Effector CD8-positive, alpha-beta T cell (primary cell): ENCODE measurements at regions not wholly inside any gene's neighbourhood (a gene's known extent, or its start where the extent isn't known, plus 50 kb on each side); places are given as distances from the start of the nearest gene placed in this dataset.
"Not testable (repeated sequence)": the region's sequence is repeated elsewhere in the genome, so short reads cannot be mapped to it uniquely, and the experiment has no call there.

Experiments
- DNase-seq: peaks from one replicate; lab custom pipeline; 2025; lab: John Stamatoyannopoulos, UW

- DNase-seq = no peak
Observed at GRCh38 chr16:87096746-87097333, 220.4 kb downstream of the C16orf95 start.

GRCh38 chr16:87098361-87098760 lies 218.8 kb downstream of the C16orf95 start:
- DNase-seq = no peak

GRCh38 chr16:87098976-87099720 lies 218.0 kb downstream of the C16orf95 start:
- no peak for DNase-seq

DNA sequence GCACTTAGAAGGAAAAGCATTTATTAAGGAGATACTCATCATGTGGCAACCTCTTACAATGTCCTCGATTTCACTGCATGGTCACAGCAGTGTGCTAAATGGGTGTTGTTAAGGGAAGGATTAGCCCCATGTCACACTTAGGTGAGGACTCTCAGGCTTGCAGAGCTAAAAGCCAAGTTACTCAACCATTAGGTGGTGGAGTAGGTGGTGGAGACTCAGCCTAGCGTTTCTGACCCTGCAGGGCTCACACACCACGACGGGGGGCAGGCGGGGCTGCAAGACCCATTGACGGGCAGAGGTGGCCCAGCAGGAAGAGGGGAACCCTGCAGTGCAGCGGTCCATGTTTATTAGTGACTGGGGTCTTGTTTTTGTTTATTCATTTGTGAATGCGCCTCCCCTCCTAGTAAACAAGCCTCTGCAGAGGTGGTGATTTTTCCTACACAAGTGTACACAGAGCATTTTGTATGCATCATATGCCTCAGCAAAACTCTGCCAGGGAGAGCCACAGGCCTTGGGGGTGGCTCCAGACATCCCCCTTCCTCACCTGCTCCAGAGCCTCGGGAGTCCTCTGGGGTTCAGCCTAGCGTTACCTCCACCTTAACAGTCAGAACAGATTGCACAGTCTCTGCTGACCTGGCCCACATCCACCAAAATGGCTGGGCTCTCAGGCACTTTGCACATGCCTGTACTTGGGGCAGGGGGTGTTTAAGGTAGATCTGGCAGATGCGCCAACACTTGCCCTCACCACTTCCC lies 216.7 kb downstream of the C16orf95 start:
- no peak for DNase-seq

- DNase-seq = no peak
Observed at GRCh38 chr16:87101903-87102302, 215.3 kb downstream of the C16orf95 start.

DNA sequence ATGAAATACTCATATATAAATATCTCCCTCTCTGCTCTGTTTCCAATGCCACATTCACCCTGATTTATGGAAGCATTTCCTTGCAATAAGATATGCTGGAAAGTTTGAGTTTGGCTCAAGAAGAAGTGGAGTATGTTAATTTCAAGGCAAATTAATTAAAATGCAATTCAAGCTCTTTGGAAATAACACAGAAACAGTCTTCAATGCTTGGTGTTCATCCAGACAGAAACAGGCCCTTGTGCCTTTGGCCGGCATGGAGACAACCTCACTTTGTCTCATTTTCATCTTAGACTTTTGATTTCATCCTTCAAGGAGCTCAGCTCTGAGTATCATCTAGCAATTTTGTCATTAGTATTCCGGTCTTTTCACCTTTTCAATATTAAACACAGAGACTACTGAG lies 210.0 kb downstream of the C16orf95 start:
- DNase-seq = no peak

DNA sequence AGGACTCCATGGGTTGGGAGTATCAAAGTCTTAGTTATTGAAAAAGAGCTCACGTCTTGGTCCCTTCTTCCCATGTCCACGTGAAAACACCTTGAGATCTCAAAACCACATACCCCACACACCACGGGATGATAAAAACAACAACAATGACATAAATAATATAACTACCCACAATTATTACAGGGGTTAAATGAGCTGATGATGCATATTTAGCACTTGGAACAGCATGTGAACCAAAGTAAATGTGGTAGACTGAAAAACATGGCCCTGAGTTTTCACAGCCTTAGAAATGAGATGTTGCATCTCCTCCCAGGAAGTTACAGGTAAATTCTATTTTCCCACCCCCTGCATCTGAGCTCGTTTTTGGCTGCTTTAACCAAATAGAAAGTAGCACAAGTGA lies 208.9 kb downstream of the C16orf95 start:
- no peak for DNase-seq

- DNase-seq = no peak
Observed at GRCh38 chr16:87108941-87109340, 208.3 kb downstream of the C16orf95 start.

DNA sequence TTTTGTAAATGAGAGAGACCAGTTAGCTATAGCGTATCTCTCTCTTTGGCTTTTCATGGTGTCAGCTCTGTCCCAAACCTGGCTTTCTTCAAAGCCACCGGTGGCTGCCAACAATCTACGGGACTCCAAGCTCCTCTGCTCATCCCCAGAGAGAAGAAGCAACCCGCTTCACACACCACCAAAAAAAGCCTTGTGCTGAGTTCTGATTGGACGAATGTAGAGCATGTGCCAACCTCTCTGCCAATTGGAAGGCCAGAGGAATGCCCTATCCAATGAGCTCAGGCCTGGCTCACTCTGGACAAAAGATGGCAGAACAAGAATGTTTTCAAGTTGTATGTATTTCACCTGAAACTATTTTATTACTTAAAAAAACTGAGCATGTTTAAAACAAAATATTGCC lies 202.4 kb downstream of the C16orf95 start:
- DNase-seq = no peak

DNA sequence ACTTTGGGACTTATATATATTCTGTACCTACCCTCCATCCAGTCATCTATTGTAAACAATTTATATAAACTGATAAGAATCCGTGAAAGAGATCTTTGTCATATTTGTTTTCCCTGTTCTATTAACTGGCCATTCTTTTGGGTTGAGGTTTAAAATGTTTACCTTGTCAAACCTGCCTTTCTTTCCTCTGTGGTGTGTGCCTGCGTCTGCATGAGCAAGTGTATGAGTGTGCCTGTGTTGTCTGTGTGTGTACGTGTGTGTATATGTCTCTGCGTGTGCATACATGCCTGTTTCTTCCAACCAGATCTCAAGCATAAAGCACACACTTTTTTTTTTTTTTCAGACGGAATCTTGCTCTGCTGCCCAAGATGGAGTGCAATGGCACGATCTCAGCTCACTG lies 201.5 kb downstream of the C16orf95 start:
- no peak for DNase-seq

DNA sequence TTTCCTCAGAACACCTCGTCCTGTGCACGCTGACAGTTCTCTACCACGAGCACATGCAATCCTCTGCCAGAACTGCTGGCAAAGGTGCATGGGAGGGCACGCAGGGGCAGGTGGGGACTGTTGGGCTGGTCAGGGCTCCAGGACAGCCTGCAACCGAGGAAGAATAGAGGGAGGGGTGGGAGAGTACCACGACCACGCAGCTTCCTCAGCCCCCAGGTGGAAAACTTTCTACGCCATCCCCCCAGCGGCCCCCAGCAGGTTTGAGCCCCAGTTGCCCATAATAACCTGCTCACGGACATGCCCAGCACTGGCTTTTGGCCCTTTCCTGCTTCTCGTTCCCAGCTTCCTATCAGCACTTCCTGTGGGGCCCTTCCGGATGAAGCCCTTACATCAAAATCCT lies 199.3 kb downstream of the C16orf95 start:
- DNase-seq = no peak

- no peak for DNase-seq
Observed at GRCh38 chr16:87119168-87119567, 198.0 kb downstream of the C16orf95 start.

GRCh38 chr16:87119748-87120147 lies 197.4 kb downstream of the C16orf95 start:
- no peak for DNase-seq

DNA sequence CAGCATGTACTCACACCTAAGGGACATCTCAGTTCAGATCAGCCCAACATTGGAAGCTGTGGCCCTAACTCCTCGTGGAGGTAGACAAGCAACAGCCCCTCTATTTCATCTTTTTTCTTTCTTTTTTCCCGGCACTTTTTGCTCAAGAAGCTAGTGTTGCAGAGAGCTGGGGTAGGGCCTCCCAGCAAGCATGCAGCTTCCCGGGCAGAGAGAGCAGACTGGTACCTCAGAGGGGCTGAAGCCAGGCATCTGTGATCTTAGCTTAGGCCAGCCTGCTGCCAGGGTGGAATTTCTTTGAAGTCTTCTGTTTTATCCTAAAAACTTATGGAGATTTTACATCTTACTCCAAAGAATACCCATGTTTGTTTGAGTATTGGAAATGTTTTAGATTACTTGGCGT lies 195.4 kb downstream of the C16orf95 start:
- no peak for DNase-seq

GRCh38 chr16:87123356-87124001 lies 193.7 kb downstream of the C16orf95 start:
- no peak for DNase-seq

GRCh38 chr16:87124405-87124804 lies 192.8 kb downstream of the C16orf95 start:
- not testable (repeated sequence) for DNase-seq

DNA sequence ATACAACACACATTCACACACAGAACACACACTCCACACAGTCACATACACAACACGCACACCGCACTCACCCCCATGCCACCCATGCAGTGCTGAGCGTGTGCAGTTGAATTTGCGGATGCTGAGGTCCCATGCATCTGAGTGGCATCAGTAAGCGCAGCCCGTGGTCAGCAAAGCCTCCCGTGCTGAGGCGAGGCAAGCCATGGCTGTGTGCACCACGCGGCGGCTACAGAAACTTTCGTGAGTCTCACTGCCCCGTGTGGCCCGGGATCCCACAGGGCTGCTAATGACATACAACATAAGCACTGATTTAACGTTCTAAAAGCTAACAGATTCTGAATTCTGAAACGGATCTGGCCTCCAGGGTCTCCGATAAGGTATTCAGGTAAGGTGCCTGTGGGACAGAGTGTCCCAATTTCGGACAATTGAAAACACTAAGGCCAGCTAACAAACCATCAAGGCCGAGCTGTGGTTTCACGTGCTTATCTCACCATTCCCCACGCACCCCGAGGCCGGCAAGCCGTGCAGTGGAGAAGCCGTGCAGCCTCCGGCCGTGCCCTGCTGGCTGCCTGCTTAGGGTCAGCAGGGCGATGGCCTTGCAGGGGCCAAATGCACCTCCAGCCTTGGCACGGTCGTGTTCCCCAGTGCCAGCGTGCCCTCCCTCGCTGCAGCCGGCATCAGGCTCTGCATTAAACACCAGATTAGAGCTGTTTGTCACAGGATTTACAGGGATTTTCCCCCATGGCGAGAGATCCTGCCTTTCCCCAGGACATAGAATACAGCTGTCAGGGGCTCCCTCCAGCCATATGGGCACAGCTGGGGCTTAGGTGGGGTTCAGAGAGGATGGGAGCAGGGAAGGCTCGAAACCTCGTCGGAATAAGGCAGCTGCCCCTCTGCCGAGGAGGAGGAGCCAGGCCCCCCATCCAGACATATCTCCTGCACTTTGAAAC lies 191.7 kb downstream of the C16orf95 start:
- DNase-seq = no peak

GRCh38 chr16:87126403-87127025 lies 190.7 kb downstream of the C16orf95 start:
- DNase-seq = no peak

DNA sequence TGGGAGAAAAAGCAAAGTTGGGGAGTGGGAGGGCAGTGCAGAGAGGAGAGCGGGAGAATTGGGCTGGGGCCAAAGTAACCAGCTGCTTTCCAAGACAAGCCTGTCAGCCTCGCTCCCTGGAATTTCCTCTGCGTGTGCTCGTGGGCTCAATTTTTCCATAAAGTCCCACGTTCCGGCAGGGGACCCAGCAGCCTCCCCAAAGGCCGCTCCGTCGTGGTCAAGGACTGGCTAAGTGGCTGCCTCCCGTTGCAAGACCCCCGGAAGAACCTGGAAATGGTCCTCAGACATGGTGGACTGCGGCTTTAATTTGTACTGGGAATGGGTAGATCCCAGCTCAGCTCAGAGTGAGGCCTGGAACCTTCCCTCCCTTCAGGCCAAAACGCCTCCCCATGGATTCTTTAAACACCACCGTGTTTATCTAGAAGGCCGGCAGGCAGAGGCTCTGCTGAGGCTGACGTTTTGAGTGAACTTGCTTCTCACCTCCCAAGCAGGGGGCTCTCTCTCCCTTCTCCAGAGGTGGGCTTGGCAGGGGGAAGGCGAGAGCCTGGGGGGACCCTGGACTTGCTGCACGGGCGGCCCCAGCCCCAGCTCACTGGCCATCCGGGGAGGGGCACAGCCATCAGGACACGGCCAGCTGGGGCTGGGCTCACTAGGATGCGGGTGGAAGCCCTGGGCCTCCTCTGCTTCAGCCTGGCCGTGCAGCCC lies 190.0 kb downstream of the C16orf95 start:
- no peak for DNase-seq

- no peak for DNase-seq
Observed at GRCh38 chr16:87127766-87128147, 189.4 kb downstream of the C16orf95 start.
